GM23338 (cell line): ENCODE measurements at regions not wholly inside any gene's neighbourhood (a gene's known extent, or its start where the extent isn't known, plus 50 kb on each side); places are given as distances from the start of the nearest gene placed in this dataset.

Experiments
- ATAC-seq: fragments of 200-7000 bp; cut with Tn5 transposase; 3 replicates; pipeline ENCODE4 v1.9.1; 2020
- DNase-seq: peaks from one replicate; pipeline ENCODE4 v3.0.0-alpha.2; 2015; ENCODE audit warnings: low spot score
- H2AFZ ChIP-seq: fragments of 200-600 bp; sonication (generic); 2 replicates; pipeline ENCODE4 v1.8.0; 2016; ENCODE audit warnings: antibody characterized with exemption, mild to moderate bottlenecking, moderate library complexity
- H3F3A ChIP-seq: fragments of 200-600 bp; sonication (generic); replicated peaks from 2 replicates; pipeline ENCODE4 v1.8.0; 2017; ENCODE audit warnings: antibody characterized with exemption, mixed run types, low read depth
- H3K27ac ChIP-seq: fragments of 200-600 bp; sonication (generic); 2 replicates; pipeline ENCODE4 v1.6.1; 2016; ENCODE audit warnings: low read depth
- H3K27me3 ChIP-seq: fragments of 200-600 bp; sonication (generic); 2 replicates; pipeline ENCODE4 v1.8.0; 2016; ENCODE audit warnings: mild to moderate bottlenecking, mixed run types, moderate library complexity; ENCODE audit not compliant: insufficient read depth
- H3K36me3 ChIP-seq: fragments of 200-600 bp; sonication (generic); 2 replicates; pipeline ENCODE4 v1.8.0; 2016; ENCODE audit warnings: mild to moderate bottlenecking; ENCODE audit not compliant: insufficient read depth
- H3K4me1 ChIP-seq: fragments of 200-600 bp; sonication (generic); 2 replicates; pipeline ENCODE4 v1.8.0; 2016; ENCODE audit warnings: mild to moderate bottlenecking, moderate library complexity; ENCODE audit not compliant: insufficient read depth
- H3K4me2 ChIP-seq: fragments of 200-600 bp; sonication (generic); 2 replicates; pipeline ENCODE4 v1.7.1; 2017; ENCODE audit warnings: mixed run types
- H3K4me3 ChIP-seq: fragments of 200-600 bp; sonication (generic); 2 replicates; pipeline ENCODE4 v1.6.1; 2016; ENCODE audit warnings: mixed run types
- H3K79me2 ChIP-seq: fragments of 200-600 bp; sonication (generic); replicated peaks from 2 replicates; pipeline ENCODE4 v1.8.0; 2017; ENCODE audit warnings: mild to moderate bottlenecking; ENCODE audit not compliant: insufficient read depth
- H3K9me2 ChIP-seq: fragments of 200-600 bp; sonication (generic); 2 replicates; pipeline ENCODE4 v1.8.0; 2017; ENCODE audit not compliant: insufficient read depth
- H4K20me1 ChIP-seq: fragments of 200-600 bp; sonication (generic); replicated peaks from 2 replicates; pipeline ENCODE4 v1.8.0; 2017; ENCODE audit warnings: mild to moderate bottlenecking; ENCODE audit not compliant: insufficient read depth
- H3K27ac Mint-ChIP-seq: 2 replicates; pipeline ENCODE4 v1.8.0; 2020; ENCODE audit warnings: inconsistent platforms, mild to moderate bottlenecking, moderate library complexity, mixed read lengths
- H3K27me3 Mint-ChIP-seq: 3 replicates; pipeline ENCODE4 v1.8.0; 2022; ENCODE audit warnings: low read depth, mild to moderate bottlenecking, moderate library complexity, mixed read lengths, inconsistent platforms; ENCODE audit not compliant: insufficient read depth, poor library complexity
- H3K36me3 Mint-ChIP-seq: 3 replicates; pipeline ENCODE4 v1.8.0; 2021; ENCODE audit warnings: low read depth, mild to moderate bottlenecking, inconsistent platforms, moderate library complexity, mixed read lengths
- H3K4me1 Mint-ChIP-seq: 3 replicates; pipeline ENCODE4 v1.8.0; 2020; ENCODE audit warnings: mild to moderate bottlenecking, inconsistent platforms, mixed read lengths
- H3K4me3 Mint-ChIP-seq: 3 replicates; pipeline ENCODE4 v1.8.0; 2021; ENCODE audit warnings: moderate library complexity, mild to moderate bottlenecking, inconsistent platforms, mixed read lengths
- H3K9me3 Mint-ChIP-seq: 3 replicates; pipeline ENCODE4 v1.8.0; 2020; ENCODE audit warnings: moderate library complexity, mild to moderate bottlenecking, inconsistent platforms, mixed read lengths
- ETS1 ChIP-seq: IDR thresholded peaks from 2 replicates; pipeline ENCODE4 v1.6.1; 2016; ENCODE audit warnings: antibody characterized with exemption
- EZH2phosphoT487 ChIP-seq: fragments of 200-600 bp; sonication (generic); IDR thresholded peaks from one replicate; pipeline ENCODE4 v1.8.1; 2018; ENCODE audit warnings: antibody characterized with exemption; ENCODE audit not compliant: unreplicated experiment
- JUNB ChIP-seq: IDR thresholded peaks from one replicate; pipeline ENCODE4 v1.6.1; 2016; ENCODE audit warnings: antibody characterized with exemption; ENCODE audit not compliant: unreplicated experiment
- POLR2AphosphoS5 ChIP-seq: IDR thresholded peaks from 2 replicates; pipeline ENCODE4 v1.6.1; 2016; ENCODE audit warnings: antibody characterized with exemption, low read depth
- ZNF114 ChIP-seq: fragments of 250-450 bp; sonication (Bioruptor Pico); IDR thresholded peaks from 2 replicates; pipeline ENCODE4 v1.5.0; 2020; ENCODE audit warnings: mild to moderate bottlenecking, moderate library complexity
- ZNF462 ChIP-seq: fragments of 250-450 bp; sonication (Bioruptor Pico); IDR thresholded peaks from 2 replicates; pipeline ENCODE4 v1.5.0; 2020; ENCODE audit warnings: mild to moderate bottlenecking, moderate library complexity
- TF ChIP-seq, protein P1 (sequence below), 2 experiments: fragments of 200-600 bp in 1 of 2; sonication (generic) in 1 of 2; conservative IDR thresholded peaks; 2 replicates each; pipeline versions ENCODE4 v1.5.1 to v1.6.1; 2016 to 2017; ENCODE audit warnings: antibody characterized with exemption in 2 of 2, low read depth in 2 of 2, mild to moderate bottlenecking in 2 of 2, moderate library complexity in 1 of 2
- TF ChIP-seq, protein P2 (sequence below): IDR thresholded peaks from one replicate; pipeline ENCODE4 v1.6.1; 2018; ENCODE audit warnings: antibody characterized with exemption; ENCODE audit not compliant: unreplicated experiment

DNA sequence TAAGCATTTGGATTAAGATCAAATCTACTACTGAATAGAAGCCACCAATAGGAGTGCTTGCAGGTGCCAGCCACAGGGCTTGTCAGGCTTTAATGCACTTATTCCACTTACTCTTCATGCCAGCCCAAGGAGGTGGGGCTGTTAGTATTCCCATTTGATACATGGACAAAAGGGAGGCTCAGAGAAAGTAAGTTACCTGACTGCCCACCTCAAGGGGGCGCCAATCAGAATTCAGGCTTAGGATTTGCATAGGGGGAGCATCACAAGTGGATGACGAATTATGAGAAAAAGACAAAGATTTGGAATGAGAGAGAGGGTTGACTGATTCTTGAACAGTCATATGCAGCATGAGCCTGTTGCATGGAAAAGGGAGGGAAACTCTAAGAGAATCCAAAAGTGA lies 188.4 kb upstream of the TSHZ2 start:
- no peak overlapping the region for H3K4me2 ChIP-seq
- no peaks in the 10 kb centered on the region for H3K79me2 ChIP-seq
- H2AFZ ChIP-seq: no peak overlapping the region
- DNase-seq: peak; percentile 81
- H3K4me3 ChIP-seq: no peak overlapping the region
- H3K9me3 Mint-ChIP-seq: no peaks in the 10 kb centered on the region
- no peaks in the 10 kb centered on the region for H3F3A ChIP-seq
- no peaks in the 10 kb centered on the region for H3K27me3 ChIP-seq
- H3K4me3 Mint-ChIP-seq: no peak overlapping the region
- no peak overlapping the region for H3K27ac Mint-ChIP-seq
- no peaks in the 10 kb centered on the region for H4K20me1 ChIP-seq
- TF ChIP-seq POLR2AphosphoS5 (no peak), ETS1 (no peak), ZNF114 (no peak)
- TF ChIP-seq, protein P1, sequence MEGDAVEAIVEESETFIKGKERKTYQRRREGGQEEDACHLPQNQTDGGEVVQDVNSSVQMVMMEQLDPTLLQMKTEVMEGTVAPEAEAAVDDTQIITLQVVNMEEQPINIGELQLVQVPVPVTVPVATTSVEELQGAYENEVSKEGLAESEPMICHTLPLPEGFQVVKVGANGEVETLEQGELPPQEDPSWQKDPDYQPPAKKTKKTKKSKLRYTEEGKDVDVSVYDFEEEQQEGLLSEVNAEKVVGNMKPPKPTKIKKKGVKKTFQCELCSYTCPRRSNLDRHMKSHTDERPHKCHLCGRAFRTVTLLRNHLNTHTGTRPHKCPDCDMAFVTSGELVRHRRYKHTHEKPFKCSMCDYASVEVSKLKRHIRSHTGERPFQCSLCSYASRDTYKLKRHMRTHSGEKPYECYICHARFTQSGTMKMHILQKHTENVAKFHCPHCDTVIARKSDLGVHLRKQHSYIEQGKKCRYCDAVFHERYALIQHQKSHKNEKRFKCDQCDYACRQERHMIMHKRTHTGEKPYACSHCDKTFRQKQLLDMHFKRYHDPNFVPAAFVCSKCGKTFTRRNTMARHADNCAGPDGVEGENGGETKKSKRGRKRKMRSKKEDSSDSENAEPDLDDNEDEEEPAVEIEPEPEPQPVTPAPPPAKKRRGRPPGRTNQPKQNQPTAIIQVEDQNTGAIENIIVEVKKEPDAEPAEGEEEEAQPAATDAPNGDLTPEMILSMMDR (conservative IDR thresholded peaks at IDR 0.05; ENCODE audit: low read depth in 2 of 2): peak; percentile 72 to 85
- H3K36me3 ChIP-seq: no peaks in the 10 kb centered on the region
- H3K4me1 Mint-ChIP-seq: peaks cover 10% of the 10 kb centered on the region; the same call in 2 of the 3 replicates
- peaks cover 14% of the 10 kb centered on the region for H3K9me2 ChIP-seq
- H3K27ac ChIP-seq: no peak overlapping the region
- H3K27me3 Mint-ChIP-seq: no peaks in the 10 kb centered on the region
- peak; percentile 74 for ATAC-seq
- H3K4me1 ChIP-seq: peaks cover 6% of the 10 kb centered on the region
- H3K36me3 Mint-ChIP-seq: no peaks in the 10 kb centered on the region

DNA sequence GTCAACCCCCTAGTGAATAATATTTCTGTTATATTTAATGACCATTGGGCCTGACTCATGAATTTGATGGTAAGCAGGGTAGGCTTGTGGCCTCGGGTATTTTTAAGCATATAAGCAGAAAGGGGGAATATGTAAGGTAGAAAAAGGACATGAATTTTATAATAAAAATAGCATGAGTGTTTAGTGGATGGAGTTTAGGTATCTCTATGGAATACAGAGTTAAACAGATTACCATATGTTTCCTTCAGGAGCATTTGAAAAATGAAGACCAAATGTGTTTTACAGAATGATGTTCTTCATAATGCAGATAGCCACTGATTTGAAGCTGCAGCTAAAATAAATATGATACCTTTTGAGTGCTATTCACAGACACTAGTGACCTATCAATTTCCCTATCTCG lies 191.7 kb upstream of the TSHZ2 start:
- Mint-ChIP-seq H3K27me3 (no peaks in the 10 kb centered on the region), H3K4me1 (peaks cover 6% of the 10 kb centered on the region; the same call in 2 of the 3 replicates), H3K4me3 (no peak overlapping the region), H3K36me3 (no peaks in the 10 kb centered on the region), H3K27ac (no peak overlapping the region), H3K9me3 (no peaks in the 10 kb centered on the region)
- no peaks in the 10 kb centered on the region for H3K79me2 ChIP-seq
- H3K9me2 ChIP-seq: peaks cover 18% of the 10 kb centered on the region
- no peaks in the 10 kb centered on the region for H3F3A ChIP-seq
- H3K4me2 ChIP-seq: no peak overlapping the region
- no peaks in the 10 kb centered on the region for H3K36me3 ChIP-seq
- no peaks in the 10 kb centered on the region for H4K20me1 ChIP-seq
- H3K27me3 ChIP-seq: no peaks in the 10 kb centered on the region
- ATAC-seq: no peak
- no peak overlapping the region for H3K27ac ChIP-seq
- no peak overlapping the region for H3K4me3 ChIP-seq
- no peak for DNase-seq
- H3K4me1 ChIP-seq: peaks cover 6% of the 10 kb centered on the region; the same call in 1 of the 2 replicates
- no peak overlapping the region for H2AFZ ChIP-seq
- TF ChIP-seq ETS1 (no peak), EZH2phosphoT487 (no peak), ZNF462 (CRISPR knock-in tag) (no peak), JUNB (no peak)
- TF ChIP-seq, protein P2, sequence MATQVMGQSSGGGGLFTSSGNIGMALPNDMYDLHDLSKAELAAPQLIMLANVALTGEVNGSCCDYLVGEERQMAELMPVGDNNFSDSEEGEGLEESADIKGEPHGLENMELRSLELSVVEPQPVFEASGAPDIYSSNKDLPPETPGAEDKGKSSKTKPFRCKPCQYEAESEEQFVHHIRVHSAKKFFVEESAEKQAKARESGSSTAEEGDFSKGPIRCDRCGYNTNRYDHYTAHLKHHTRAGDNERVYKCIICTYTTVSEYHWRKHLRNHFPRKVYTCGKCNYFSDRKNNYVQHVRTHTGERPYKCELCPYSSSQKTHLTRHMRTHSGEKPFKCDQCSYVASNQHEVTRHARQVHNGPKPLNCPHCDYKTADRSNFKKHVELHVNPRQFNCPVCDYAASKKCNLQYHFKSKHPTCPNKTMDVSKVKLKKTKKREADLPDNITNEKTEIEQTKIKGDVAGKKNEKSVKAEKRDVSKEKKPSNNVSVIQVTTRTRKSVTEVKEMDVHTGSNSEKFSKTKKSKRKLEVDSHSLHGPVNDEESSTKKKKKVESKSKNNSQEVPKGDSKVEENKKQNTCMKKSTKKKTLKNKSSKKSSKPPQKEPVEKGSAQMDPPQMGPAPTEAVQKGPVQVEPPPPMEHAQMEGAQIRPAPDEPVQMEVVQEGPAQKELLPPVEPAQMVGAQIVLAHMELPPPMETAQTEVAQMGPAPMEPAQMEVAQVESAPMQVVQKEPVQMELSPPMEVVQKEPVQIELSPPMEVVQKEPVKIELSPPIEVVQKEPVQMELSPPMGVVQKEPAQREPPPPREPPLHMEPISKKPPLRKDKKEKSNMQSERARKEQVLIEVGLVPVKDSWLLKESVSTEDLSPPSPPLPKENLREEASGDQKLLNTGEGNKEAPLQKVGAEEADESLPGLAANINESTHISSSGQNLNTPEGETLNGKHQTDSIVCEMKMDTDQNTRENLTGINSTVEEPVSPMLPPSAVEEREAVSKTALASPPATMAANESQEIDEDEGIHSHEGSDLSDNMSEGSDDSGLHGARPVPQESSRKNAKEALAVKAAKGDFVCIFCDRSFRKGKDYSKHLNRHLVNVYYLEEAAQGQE: no peak
